Testis (tissue), 2 donors: ENCODE measurements at regions not wholly inside any gene's neighbourhood (a gene's known extent, or its start where the extent isn't known, plus 50 kb on each side); places are given as distances from the start of the nearest gene placed in this dataset.

Experiments
- POLR2A ChIP-seq: fragments of 450-650 bp; IDR thresholded peaks from one replicate; pipeline ENCODE4 v1.6.1; 2017; ENCODE audit warnings: antibody characterized with exemption, mild to moderate bottlenecking, moderate library complexity
- TF ChIP-seq, protein P1 (sequence below), 3 experiments: fragments of 450-650 bp in 2 of 3; fragments of 200-600 bp in 1 of 3; sonication (generic) in 1 of 3; IDR thresholded peaks; one replicate each; pipeline ENCODE4 v1.5.1; 2016 to 2019; ENCODE audit warnings: antibody characterized with exemption in 3 of 3, mild to moderate bottlenecking in 2 of 3, moderate library complexity in 1 of 3

DNA sequence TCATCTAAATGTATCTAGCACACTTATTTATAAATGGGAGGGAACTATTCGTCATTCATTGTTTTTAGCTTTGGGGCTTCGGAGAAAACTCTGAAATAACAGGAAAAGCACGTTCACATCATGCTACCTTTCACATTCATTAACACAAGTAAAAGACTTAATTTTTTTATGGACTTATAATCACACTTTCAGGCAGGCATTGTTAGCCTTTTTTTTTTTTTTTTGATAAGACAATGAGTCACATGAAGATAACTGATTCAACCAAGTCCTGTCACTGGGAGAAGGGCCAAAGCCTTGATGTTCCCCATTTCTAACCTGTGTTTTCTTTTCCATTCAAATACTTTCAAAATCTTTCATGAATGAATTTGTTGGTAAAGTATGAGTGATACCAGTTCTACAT lies 631.3 kb upstream of the CA10 start:
- TF ChIP-seq, protein P1, sequence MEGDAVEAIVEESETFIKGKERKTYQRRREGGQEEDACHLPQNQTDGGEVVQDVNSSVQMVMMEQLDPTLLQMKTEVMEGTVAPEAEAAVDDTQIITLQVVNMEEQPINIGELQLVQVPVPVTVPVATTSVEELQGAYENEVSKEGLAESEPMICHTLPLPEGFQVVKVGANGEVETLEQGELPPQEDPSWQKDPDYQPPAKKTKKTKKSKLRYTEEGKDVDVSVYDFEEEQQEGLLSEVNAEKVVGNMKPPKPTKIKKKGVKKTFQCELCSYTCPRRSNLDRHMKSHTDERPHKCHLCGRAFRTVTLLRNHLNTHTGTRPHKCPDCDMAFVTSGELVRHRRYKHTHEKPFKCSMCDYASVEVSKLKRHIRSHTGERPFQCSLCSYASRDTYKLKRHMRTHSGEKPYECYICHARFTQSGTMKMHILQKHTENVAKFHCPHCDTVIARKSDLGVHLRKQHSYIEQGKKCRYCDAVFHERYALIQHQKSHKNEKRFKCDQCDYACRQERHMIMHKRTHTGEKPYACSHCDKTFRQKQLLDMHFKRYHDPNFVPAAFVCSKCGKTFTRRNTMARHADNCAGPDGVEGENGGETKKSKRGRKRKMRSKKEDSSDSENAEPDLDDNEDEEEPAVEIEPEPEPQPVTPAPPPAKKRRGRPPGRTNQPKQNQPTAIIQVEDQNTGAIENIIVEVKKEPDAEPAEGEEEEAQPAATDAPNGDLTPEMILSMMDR (IDR thresholded peaks at IDR 0.05) = no peak
- no peak for TF ChIP-seq POLR2A
